GM19395 (cell line): ENCODE measurements at regions not wholly inside any gene's neighbourhood (a gene's known extent, or its start where the extent isn't known, plus 50 kb on each side); places are given as distances from the start of the nearest gene placed in this dataset.

Source experiments
- ATAC-seq: cut with Tn5 transposase; IDR thresholded peaks from one replicate; pipeline ENCODE4 v1.9.1; 2021; ENCODE audit warnings: mild to moderate bottlenecking, moderate library complexity; ENCODE audit not compliant: unreplicated experiment

GRCh38 chr6:110538416-110539160 lies 62.2 kb upstream of the SLC22A16 start:
- ATAC-seq = no peak

- peak; percentile 61 for ATAC-seq
Observed at GRCh38 chr6:110537208-110538123, 61.1 kb upstream of the SLC22A16 start.

GRCh38 chr6:110534731-110535492 lies 58.5 kb upstream of the SLC22A16 start:
- no peak for ATAC-seq

GRCh38 chr6:110532431-110532830 lies 56.0 kb upstream of the SLC22A16 start:
- no peak for ATAC-seq

GRCh38 chr6:110530671-110531070 lies 54.3 kb upstream of the SLC22A16 start:
- no peak for ATAC-seq

GRCh38 chr6:110529907-110530306 lies 53.5 kb upstream of the SLC22A16 start:
- no peak for ATAC-seq

- no peak for ATAC-seq
Observed at GRCh38 chr6:110529355-110529754, 52.9 kb upstream of the SLC22A16 start.

- ATAC-seq = no peak
Observed at GRCh38 chr6:110528930-110529325, 52.5 kb upstream of the SLC22A16 start.

GRCh38 chr6:110528101-110528929 lies 51.9 kb upstream of the SLC22A16 start:
- no peak for ATAC-seq

- ATAC-seq = no peak
Observed at GRCh38 chr6:110527516-110527915, 51.1 kb upstream of the SLC22A16 start.

- ATAC-seq = no peak
Observed at GRCh38 chr6:110526726-110527125, 50.3 kb upstream of the SLC22A16 start.
